GM21528 (cell line): ENCODE measurements at regions not wholly inside any gene's neighbourhood (a gene's known extent, or its start where the extent isn't known, plus 50 kb on each side); places are given as distances from the start of the nearest gene placed in this dataset.
A peak's percentile ranks its signal among the peaks of the same experiment; 100 is the strongest.

Source experiments
- ATAC-seq: cut with Tn5 transposase; IDR thresholded peaks from one replicate; pipeline ENCODE4 v1.9.1; 2021; ENCODE audit warnings: mild to moderate bottlenecking, moderate library complexity; ENCODE audit not compliant: unreplicated experiment, low FRiP score

- ATAC-seq = no peak
Measured at GRCh38 chr5:5044247-5044840, 95.8 kb upstream of the ADAMTS16 start.

- ATAC-seq = peak; percentile 83
Measured at GRCh38 chr5:5046680-5047502, 93.2 kb upstream of the ADAMTS16 start.

- ATAC-seq = no peak
Measured at GRCh38 chr5:5050801-5051200, 89.3 kb upstream of the ADAMTS16 start.

- no peak for ATAC-seq
Measured at GRCh38 chr5:5055712-5056111, 84.4 kb upstream of the ADAMTS16 start.

GRCh38 chr5:5061836-5062235, 78.3 kb upstream of the ADAMTS16 start:
- ATAC-seq = no peak

GRCh38 chr5:5062525-5063302, 77.4 kb upstream of the ADAMTS16 start:
- no peak for ATAC-seq

GRCh38 chr5:5063533-5063953, 76.6 kb upstream of the ADAMTS16 start:
- ATAC-seq = no peak

GRCh38 chr5:5065472-5065871, 74.7 kb upstream of the ADAMTS16 start:
- no peak for ATAC-seq

- ATAC-seq = no peak
Measured at GRCh38 chr5:5066276-5067186, 73.6 kb upstream of the ADAMTS16 start.

- no peak for ATAC-seq
Measured at GRCh38 chr5:5069851-5070250, 70.3 kb upstream of the ADAMTS16 start.

- ATAC-seq = no peak
Measured at GRCh38 chr5:5071554-5071953, 68.6 kb upstream of the ADAMTS16 start.

GRCh38 chr5:5077236-5077635, 62.9 kb upstream of the ADAMTS16 start:
- ATAC-seq = no peak

- ATAC-seq = no peak
Measured at GRCh38 chr5:5078009-5078897, 61.9 kb upstream of the ADAMTS16 start.

GRCh38 chr5:5079876-5080275, 60.3 kb upstream of the ADAMTS16 start:
- no peak for ATAC-seq

GRCh38 chr5:5080790-5081189, 59.3 kb upstream of the ADAMTS16 start:
- ATAC-seq = no peak

GRCh38 chr5:5085381-5085780, 54.7 kb upstream of the ADAMTS16 start:
- no peak for ATAC-seq

GRCh38 chr5:5089895-5090649, 50.1 kb upstream of the ADAMTS16 start:
- no peak for ATAC-seq
